Erythroblast (primary cell): ENCODE measurements at regions not wholly inside any gene's neighbourhood (a gene's known extent, or its start where the extent isn't known, plus 50 kb on each side); places are given as distances from the start of the nearest gene placed in this dataset.

Experiments used
- GATA1 ChIP-seq: IDR thresholded peaks from 2 replicates; pipeline ENCODE4 v1.6.1; 2011; ENCODE audit warnings: low read depth, mild to moderate bottlenecking, control low read depth, low read length, moderate library complexity
- POLR2A ChIP-seq: IDR thresholded peaks from 2 replicates; pipeline ENCODE4 v1.6.1; 2011; ENCODE audit warnings: mild to moderate bottlenecking, low read length

DNA sequence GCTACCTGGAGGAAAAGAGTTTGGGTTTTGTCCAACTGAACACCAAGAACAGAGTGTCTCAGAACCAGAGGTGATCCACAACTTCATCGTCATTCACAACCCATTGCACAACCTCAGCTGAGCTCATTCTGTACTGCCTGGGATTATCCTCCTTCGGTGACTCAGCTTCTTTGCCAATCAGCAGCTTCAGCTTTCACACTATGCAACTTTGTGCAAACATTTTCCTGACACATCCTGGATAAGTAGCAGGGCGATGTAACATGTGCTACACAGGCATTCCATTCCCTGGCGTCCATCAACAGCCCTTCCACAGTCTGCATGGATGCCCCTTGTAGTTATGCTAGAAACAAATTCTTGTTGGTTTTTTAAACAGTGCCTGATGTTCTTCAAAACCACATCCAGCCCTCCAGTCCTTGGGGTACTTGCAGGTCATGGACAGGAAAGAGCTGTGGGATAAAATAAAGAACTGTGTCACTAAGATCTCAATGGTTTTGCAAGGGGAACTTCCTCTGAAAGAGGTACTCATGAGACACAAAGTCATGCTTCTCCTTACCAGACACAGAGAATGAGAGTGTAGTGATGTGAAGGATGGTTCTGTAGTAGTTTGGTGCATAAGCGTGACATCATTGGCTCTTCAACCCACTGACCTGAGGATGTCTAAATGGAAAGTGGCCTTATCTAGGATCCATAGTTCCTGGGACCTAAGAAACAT, 478.5 kb downstream of the KIF20B start:
- TF ChIP-seq POLR2A (no peak), GATA1 (no peak)
